ENCODE measurements at regions not wholly inside any gene's neighbourhood (a gene's known extent, or its start where the extent isn't known, plus 50 kb on each side); places are given as distances from the start of the nearest gene placed in this dataset.

DNA sequence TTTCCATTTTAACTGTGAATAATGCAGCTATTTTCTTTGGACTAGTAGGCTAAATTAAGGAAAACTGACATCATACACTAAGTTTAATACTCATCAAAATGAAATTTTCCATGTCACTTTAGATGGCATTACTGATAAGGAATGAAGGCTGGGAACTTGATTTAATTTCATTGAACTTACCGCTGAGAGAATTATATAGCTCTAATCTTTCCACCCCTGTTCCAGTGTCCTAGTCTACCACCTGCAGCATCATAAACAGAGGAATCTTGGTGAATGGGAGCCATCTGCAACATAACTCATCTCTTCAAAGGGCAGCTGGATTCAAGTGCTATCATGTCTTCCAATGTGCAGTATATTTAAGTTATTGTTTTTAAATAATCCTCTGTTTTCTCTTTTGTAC lies 1395.2 kb downstream of the EPHA7 start:
- TF ChIP-seq, protein P1, sequence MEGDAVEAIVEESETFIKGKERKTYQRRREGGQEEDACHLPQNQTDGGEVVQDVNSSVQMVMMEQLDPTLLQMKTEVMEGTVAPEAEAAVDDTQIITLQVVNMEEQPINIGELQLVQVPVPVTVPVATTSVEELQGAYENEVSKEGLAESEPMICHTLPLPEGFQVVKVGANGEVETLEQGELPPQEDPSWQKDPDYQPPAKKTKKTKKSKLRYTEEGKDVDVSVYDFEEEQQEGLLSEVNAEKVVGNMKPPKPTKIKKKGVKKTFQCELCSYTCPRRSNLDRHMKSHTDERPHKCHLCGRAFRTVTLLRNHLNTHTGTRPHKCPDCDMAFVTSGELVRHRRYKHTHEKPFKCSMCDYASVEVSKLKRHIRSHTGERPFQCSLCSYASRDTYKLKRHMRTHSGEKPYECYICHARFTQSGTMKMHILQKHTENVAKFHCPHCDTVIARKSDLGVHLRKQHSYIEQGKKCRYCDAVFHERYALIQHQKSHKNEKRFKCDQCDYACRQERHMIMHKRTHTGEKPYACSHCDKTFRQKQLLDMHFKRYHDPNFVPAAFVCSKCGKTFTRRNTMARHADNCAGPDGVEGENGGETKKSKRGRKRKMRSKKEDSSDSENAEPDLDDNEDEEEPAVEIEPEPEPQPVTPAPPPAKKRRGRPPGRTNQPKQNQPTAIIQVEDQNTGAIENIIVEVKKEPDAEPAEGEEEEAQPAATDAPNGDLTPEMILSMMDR (conservative IDR thresholded peaks at IDR 0.05 in 1 of 2, IDR thresholded peaks at IDR 0.05 in 1 of 2; ENCODE audit: low read depth in 1 of 2, low read length in 2 of 2) = no peak
- no peak for TF ChIP-seq EZH2 (IDR thresholded peaks at IDR 0.05; ENCODE audit: low read length, missing control alignments)

All from fibroblast of lung (primary cell).